PC-3 (cell line): ENCODE measurements at regions not wholly inside any gene's neighbourhood (a gene's known extent, or its start where the extent isn't known, plus 50 kb on each side); places are given as distances from the start of the nearest gene placed in this dataset.

ENCODE experiments used
- ATAC-seq: fragments of 200-7000 bp; cut with Tn5 transposase; 2 replicates; pipeline ENCODE4 v1.9.1; 2020; ENCODE audit warnings: mild to moderate bottlenecking, moderate library complexity
- BruUV-seq: library from RNA; stranded (reverse); fragments of 400-500 nt; replicated peaks from 2 replicates; lab custom pipeline; 2021; lab: Mats Ljungman, UMichigan
- CTCF ChIA-PET: fragments of 300-600 bp; sonication (Branson Sonifier 250); formaldehyde crosslinking; loops from one replicate; lab custom pipeline; 2022; ENCODE audit warnings: antibody characterized with exemption; lab: Charles Lee
- POLR2A ChIA-PET: fragments of 300-600 bp; sonication (Branson Sonifier 250); formaldehyde crosslinking; loops from one replicate; lab custom pipeline; 2022; ENCODE audit warnings: antibody characterized with exemption; ENCODE audit not compliant: unreplicated experiment; lab: Charles Lee
- DNase-seq: peaks from one replicate; pipeline ENCODE4 v3.0.0-alpha.2; 2015
- H2AFZ ChIP-seq: fragments of 300-600 bp; sonication (generic); 2 replicates; pipeline ENCODE4 v1.6.0; 2016; ENCODE audit warnings: antibody characterized with exemption, low read length
- H3F3A ChIP-seq: fragments of 300-600 bp; sonication (generic); one replicate; pipeline ENCODE4 v1.6.0; 2017; ENCODE audit warnings: antibody characterized with exemption, low read length, control low read depth, mild to moderate bottlenecking; ENCODE audit not compliant: unreplicated experiment
- H3K27ac ChIP-seq: fragments of 300-600 bp; sonication (generic); 2 replicates; pipeline ENCODE4 v1.5.1; 2016; ENCODE audit warnings: mild to moderate bottlenecking, low read length
- H3K27me3 ChIP-seq: fragments of 300-600 bp; sonication (generic); 2 replicates; pipeline ENCODE4 v1.6.1; 2016; ENCODE audit warnings: low read length, mixed read lengths
- H3K36me3 ChIP-seq: fragments of 300-600 bp; sonication (generic); 2 replicates; pipeline ENCODE4 v1.6.1; 2016; ENCODE audit warnings: low read depth, mixed run types, low read length, mixed read lengths
- H3K4me1 ChIP-seq: fragments of 300-600 bp; sonication (generic); 2 replicates; pipeline ENCODE4 v1.5.1; 2016; ENCODE audit warnings: low read length; ENCODE audit not compliant: insufficient read depth
- H3K4me2 ChIP-seq: fragments of 300-600 bp; sonication (generic); 2 replicates; pipeline ENCODE4 v1.6.0; 2016; ENCODE audit warnings: low read length
- H3K4me3 ChIP-seq: fragments of 300-600 bp; sonication (generic); 2 replicates; pipeline ENCODE4 v1.5.1; 2016; ENCODE audit warnings: mild to moderate bottlenecking, low read length, mixed read lengths
- H3K79me2 ChIP-seq: fragments of 300-600 bp; sonication (generic); 2 replicates; pipeline ENCODE4 v1.6.1; 2017; ENCODE audit warnings: low read length, mixed read lengths
- H3K9ac ChIP-seq: fragments of 300-600 bp; sonication (generic); 2 replicates; pipeline ENCODE4 v1.6.0; 2016; ENCODE audit warnings: mild to moderate bottlenecking, low read length
- H3K9me2 ChIP-seq: fragments of 300-600 bp; sonication (generic); replicated peaks from 2 replicates; pipeline ENCODE4 v1.6.1; 2016; ENCODE audit warnings: mixed run types, low read length, mixed read lengths
- H3K9me3 ChIP-seq: fragments of 300-600 bp; sonication (generic); 2 replicates; pipeline ENCODE4 v1.6.1; 2016; ENCODE audit warnings: low read length, mixed read lengths
- H4K20me1 ChIP-seq: fragments of 300-600 bp; sonication (generic); 2 replicates; pipeline ENCODE4 v1.6.1; 2016; ENCODE audit warnings: low read length, mixed read lengths
- EZH2 ChIP-seq: fragments of 300-600 bp; sonication (generic); IDR thresholded peaks from one replicate; pipeline ENCODE4 v1.6.1; 2017; ENCODE audit warnings: antibody characterized with exemption, mild to moderate bottlenecking, low read length; ENCODE audit not compliant: unreplicated experiment
- EZH2phosphoT487 ChIP-seq: fragments of 300-600 bp; sonication (generic); IDR thresholded peaks from 2 replicates; pipeline ENCODE4 v1.6.1; 2018; ENCODE audit warnings: mild to moderate bottlenecking, antibody characterized with exemption, low read length, borderline replicate concordance
- intact Hi-C: fragments of 100-400 bp; cut with micrococcal nuclease; formaldehyde crosslinking; loops from 2 replicates; pipeline ENCODE4 v1.9.0; 2023
- TF ChIP-seq, protein P1 (sequence below): fragments of 300-600 bp; sonication (generic); conservative IDR thresholded peaks from 2 replicates; pipeline ENCODE4 v1.5.1; 2017; ENCODE audit warnings: antibody characterized with exemption, low read depth, mild to moderate bottlenecking, low read length

DNA sequence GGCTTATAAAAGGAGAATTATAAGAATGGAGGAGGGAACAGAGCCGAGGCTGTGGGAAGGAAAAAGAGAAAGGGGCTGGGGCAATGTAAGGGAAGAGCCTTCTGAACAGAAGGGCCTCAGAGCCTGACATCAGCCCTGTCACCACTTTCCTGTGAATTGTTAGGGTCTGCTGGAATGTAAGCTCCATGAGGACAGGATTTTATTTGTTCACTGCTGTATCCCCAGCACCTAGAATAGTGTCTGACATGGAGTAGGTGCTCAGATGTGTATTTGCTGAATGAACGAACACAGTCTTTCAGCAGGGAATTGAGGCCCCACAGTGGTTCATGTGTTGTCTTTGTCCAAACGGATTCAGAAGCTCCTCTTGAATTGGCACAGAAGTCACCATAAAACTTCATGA lies 251.5 kb downstream of the OPA1 start:
- TF ChIP-seq EZH2phosphoT487 (no peak), EZH2 (no peak)
- TF ChIP-seq, protein P1, sequence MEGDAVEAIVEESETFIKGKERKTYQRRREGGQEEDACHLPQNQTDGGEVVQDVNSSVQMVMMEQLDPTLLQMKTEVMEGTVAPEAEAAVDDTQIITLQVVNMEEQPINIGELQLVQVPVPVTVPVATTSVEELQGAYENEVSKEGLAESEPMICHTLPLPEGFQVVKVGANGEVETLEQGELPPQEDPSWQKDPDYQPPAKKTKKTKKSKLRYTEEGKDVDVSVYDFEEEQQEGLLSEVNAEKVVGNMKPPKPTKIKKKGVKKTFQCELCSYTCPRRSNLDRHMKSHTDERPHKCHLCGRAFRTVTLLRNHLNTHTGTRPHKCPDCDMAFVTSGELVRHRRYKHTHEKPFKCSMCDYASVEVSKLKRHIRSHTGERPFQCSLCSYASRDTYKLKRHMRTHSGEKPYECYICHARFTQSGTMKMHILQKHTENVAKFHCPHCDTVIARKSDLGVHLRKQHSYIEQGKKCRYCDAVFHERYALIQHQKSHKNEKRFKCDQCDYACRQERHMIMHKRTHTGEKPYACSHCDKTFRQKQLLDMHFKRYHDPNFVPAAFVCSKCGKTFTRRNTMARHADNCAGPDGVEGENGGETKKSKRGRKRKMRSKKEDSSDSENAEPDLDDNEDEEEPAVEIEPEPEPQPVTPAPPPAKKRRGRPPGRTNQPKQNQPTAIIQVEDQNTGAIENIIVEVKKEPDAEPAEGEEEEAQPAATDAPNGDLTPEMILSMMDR: no peak
- 0 out of 2 replicates have a peak overlapping the region, but pooled peaks have one; percentile 3 for H3K4me2 ChIP-seq

DNA sequence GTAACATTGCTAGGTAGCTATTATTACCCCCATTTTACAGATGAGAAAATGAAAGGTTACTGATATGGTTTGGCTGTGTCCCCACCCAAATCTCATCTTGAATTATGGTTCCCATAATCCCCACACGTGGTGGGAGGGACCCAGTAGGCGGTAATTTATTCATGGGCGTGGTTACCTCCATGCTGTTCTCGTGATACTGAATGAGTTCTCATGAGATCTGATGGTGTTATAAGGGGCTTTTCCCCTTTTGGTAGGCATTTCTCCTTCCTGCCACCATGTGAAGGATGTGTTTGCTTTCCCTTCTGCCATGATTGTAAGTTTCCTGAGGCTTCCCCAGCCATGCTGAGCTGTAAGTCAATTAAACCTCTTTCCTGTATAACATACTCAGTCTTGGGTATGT lies 252.1 kb downstream of the OPA1 start:
- H3K79me2 ChIP-seq: no peaks in the 10 kb centered on the region
- no peak overlapping the region for H3K4me2 ChIP-seq
- no peaks in the 10 kb centered on the region for H3K27me3 ChIP-seq
- BruUV-seq: no TSS peak
- H3K36me3 ChIP-seq: no peaks in the 10 kb centered on the region
- ATAC-seq (no peak), DNase-seq (no peak)
- no peaks in the 10 kb centered on the region for H3F3A ChIP-seq
- H2AFZ ChIP-seq: no peak overlapping the region
- no peaks in the 10 kb centered on the region for H4K20me1 ChIP-seq
- no peaks in the 10 kb centered on the region for H3K9me3 ChIP-seq
- intact Hi-C loops: no loop called here
- H3K4me1 ChIP-seq: peaks cover 28% of the 10 kb centered on the region
- no peak overlapping the region for H3K9ac ChIP-seq
- TF ChIP-seq, protein P1: no peak
- TF ChIP-seq EZH2: no peak
- H3K4me3 ChIP-seq: no peak overlapping the region
- ChIA-PET CTCF (no interaction called here), POLR2A (no interaction called here)
- no peak overlapping the region for H3K27ac ChIP-seq
- no peaks in the 10 kb centered on the region for H3K9me2 ChIP-seq

More for the DNA sequence above, 251.5 kb downstream of the OPA1 start:
- Histone ChIP-seq H3K9me3 (no peaks in the 10 kb centered on the region), H4K20me1 (no peaks in the 10 kb centered on the region), H3K79me2 (no peaks in the 10 kb centered on the region), H3K36me3 (no peaks in the 10 kb centered on the region), H3K4me3 (no peak overlapping the region), H2AFZ (no peak overlapping the region), H3K9ac (no peak overlapping the region), H3K4me1 (peaks cover 34% of the 10 kb centered on the region), H3F3A (peaks cover 4% of the 10 kb centered on the region), H3K27ac (no peak overlapping the region), H3K27me3 (no peaks in the 10 kb centered on the region), H3K9me2 (no peaks in the 10 kb centered on the region)
- CTCF ChIA-PET: interaction anchor here (0.5 to 0.6 kb wide), 2 partner anchors 40 to 289 kb away, joined by 3 to 4 read pairs; no protein-coding TSS in a partner anchor
- no TSS peak for BruUV-seq
- POLR2A ChIA-PET: no interaction called here
- intact Hi-C loops: loop anchor here (5.0 kb wide), 1 partner anchor 57 kb away; no protein-coding TSS in a partner anchor
- ATAC-seq: no peak
- DNase-seq: no peak

DNA sequence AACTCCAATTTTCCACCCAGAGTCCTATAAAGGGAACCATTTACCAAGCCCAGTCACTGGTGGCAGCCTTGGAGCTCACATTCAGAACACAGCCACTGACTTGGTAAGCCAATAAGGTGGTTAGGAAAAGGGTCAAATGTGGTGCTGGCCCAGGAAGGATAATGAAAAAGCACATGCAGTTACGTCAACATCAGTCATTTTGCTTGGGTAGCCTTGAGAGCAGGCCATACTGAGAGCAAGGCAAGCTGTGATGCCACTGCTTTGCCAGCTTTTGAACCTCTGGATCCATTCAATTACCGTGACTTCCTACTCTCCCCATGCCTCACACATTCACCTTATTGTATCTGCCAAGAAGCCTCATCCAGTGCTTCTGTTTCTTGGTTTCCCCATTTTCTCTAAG lies 253.6 kb downstream of the OPA1 start:
- ATAC-seq (no peak), DNase-seq (no peak)
- no peaks in the 10 kb centered on the region for H3F3A ChIP-seq
- intact Hi-C loops: no loop called here
- H4K20me1 ChIP-seq: no peaks in the 10 kb centered on the region
- no peaks in the 10 kb centered on the region for H3K27me3 ChIP-seq
- H3K4me2 ChIP-seq: no peak overlapping the region
- BruUV-seq: no TSS peak
- H3K9me2 ChIP-seq: no peaks in the 10 kb centered on the region
- no peaks in the 10 kb centered on the region for H3K9me3 ChIP-seq
- H3K27ac ChIP-seq: no peak overlapping the region
- H3K36me3 ChIP-seq: no peaks in the 10 kb centered on the region
- no peak for TF ChIP-seq EZH2phosphoT487
- TF ChIP-seq, protein P1: no peak
- no peak for TF ChIP-seq EZH2
- H3K79me2 ChIP-seq: no peaks in the 10 kb centered on the region
- H2AFZ ChIP-seq: no peak overlapping the region
- H3K4me1 ChIP-seq: peaks cover 22% of the 10 kb centered on the region
- ChIA-PET CTCF (no interaction called here), POLR2A (no interaction called here)
- no peak overlapping the region for H3K9ac ChIP-seq
- H3K4me3 ChIP-seq: no peak overlapping the region
